ENCODE measurements at regions not wholly inside any gene's neighbourhood (a gene's known extent, or its start where the extent isn't known, plus 50 kb on each side); places are given as distances from the start of the nearest gene placed in this dataset.

DNA sequence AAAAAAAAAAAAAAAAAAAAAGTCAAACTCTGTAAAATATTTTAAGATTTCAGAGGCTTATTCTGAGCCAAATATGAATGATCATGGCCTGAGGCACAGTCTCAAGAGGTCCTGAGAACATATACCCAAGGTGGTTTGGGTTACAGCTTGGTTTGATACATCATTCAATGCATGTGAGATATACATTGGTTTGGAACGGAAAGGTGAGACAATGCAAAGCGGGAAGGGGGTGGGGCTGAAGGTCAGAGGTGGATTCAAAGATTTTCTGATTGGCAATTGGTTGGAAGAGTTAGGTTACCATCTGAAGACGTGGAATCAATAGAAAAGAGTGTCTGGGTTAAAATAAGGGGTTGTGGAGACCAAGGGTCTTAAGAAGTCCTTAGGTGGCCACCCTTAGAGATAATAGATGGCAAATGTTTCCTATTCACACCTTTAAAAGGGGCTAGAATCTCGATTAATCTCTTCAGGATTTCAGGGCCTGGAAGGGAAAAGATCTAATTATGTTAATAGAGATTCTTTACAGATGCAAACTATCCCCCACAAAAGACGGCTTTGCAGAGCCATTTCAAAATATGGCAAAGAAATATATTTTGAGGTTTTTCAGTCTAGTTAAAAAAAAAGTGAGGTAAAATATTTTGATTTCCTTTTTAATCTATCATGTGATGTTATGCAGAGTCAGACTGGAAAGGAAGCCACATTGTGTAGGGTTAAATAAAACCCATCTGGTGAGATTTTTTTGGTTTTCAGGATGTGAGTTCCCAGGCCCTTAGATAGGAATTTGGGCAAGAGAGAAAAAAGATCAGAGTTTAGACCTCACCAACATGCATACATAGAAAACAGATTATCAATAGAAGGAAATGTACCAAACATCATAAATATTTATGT, 173.8 kb upstream of the CNOT2 start:
- H3K27ac ChIP-seq = no peak overlapping the region
- no peak for DNase-seq (ENCODE audit: low spot score)
- TF ChIP-seq, protein P1, sequence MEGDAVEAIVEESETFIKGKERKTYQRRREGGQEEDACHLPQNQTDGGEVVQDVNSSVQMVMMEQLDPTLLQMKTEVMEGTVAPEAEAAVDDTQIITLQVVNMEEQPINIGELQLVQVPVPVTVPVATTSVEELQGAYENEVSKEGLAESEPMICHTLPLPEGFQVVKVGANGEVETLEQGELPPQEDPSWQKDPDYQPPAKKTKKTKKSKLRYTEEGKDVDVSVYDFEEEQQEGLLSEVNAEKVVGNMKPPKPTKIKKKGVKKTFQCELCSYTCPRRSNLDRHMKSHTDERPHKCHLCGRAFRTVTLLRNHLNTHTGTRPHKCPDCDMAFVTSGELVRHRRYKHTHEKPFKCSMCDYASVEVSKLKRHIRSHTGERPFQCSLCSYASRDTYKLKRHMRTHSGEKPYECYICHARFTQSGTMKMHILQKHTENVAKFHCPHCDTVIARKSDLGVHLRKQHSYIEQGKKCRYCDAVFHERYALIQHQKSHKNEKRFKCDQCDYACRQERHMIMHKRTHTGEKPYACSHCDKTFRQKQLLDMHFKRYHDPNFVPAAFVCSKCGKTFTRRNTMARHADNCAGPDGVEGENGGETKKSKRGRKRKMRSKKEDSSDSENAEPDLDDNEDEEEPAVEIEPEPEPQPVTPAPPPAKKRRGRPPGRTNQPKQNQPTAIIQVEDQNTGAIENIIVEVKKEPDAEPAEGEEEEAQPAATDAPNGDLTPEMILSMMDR (IDR thresholded peaks at IDR 0.05) = no peak
- H3K4me3 ChIP-seq = no peak overlapping the region

DNA sequence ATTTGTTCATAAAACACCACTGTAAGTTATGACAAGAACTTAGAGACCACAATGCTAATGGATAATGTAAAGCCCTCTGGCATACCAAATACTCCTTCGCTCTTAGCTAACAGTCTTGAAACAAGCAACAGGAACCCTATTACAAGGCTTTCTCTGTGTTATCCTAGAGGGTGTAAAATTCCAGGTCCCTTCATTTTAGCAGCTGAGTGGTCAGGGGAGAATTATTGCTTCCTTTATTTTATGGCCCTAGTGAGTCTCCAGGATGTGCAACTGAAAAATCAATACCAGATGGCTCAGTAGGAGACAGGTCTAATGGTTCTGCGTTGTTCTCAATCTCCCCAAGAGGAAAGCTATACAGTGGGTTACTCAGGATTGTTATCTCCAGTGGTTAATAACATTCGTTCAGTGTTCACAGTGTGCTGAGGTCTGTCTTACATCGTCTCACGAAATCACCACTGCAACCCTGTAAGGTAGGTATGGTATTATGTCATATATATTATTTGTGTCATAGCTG, 172.7 kb upstream of the CNOT2 start:
- TF ChIP-seq, protein P1 (IDR thresholded peaks at IDR 0.05) = no peak
- Histone ChIP-seq H3K4me3 (no peak overlapping the region), H3K27ac (no peak overlapping the region)
- DNase-seq (ENCODE audit: low spot score) = no peak

DNA sequence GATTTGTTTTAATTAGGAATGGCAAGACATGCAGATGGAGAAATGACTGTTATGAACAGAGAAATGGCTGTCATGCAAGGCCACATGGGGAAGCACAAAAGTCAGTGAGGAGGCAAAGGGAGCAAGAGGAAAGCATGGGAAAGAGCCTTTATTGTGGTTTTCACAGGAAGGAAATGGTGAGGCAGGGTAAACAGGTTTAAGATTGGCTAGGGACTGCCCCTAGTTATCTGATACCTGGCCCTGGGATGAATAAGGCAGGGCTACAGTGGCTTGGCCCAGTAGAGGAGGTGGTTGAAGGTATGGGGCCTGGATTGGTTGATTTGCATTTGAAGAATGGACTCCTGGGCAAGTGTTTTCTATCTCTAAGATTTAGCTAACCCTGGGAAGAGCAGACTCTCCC, 168.7 kb upstream of the CNOT2 start:
- TF ChIP-seq, protein P1 (IDR thresholded peaks at IDR 0.05) = no peak
- DNase-seq (ENCODE audit: low spot score) = no peak
- H3K4me3 ChIP-seq = no peak overlapping the region
- no peak overlapping the region for H3K27ac ChIP-seq

DNA sequence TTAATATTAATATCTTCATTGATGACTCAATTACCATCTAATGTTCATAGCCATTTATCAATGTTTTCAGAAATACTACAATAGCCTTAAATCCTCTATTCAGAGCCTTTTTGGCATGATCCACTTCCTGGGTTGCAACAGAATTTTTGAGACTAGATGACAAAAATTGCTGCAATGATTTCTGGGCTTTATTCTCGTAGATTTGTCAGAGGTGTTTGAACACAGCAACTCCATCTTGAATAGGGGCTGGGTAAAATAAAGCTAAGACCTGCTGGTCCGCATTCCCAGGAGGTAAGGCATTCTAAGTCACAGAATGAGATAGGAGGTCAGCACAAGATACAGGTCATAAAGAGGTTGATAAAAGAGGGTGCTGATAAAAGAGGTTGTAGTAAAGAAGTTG, 165.8 kb upstream of the CNOT2 start:
- H3K27ac ChIP-seq = no peak overlapping the region
- H3K4me3 ChIP-seq = no peak overlapping the region
- TF ChIP-seq, protein P1 (IDR thresholded peaks at IDR 0.05) = no peak
- no peak for DNase-seq (ENCODE audit: low spot score)

DNA sequence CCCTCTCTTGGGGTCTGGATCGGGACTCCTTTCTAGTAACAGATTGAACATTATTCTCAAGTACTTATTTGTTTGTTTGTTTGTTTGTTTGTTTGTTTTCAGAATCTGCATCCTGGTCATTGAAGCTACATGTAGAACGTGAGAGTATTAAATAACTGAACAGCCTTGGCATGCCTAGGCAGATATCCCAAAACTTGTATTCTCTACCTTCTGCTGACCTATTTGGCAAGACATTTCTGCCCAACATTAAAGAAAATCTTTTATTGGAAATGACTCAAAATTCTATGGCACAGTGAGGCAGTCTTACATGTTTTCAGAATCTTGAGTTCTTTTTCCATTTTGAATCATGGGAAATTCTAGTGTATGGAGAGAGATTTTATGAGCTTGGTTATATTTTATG, 165.1 kb upstream of the CNOT2 start:
- DNase-seq (ENCODE audit: low spot score) = no peak
- no peak overlapping the region for H3K4me3 ChIP-seq
- TF ChIP-seq, protein P1 (IDR thresholded peaks at IDR 0.05) = no peak

DNA sequence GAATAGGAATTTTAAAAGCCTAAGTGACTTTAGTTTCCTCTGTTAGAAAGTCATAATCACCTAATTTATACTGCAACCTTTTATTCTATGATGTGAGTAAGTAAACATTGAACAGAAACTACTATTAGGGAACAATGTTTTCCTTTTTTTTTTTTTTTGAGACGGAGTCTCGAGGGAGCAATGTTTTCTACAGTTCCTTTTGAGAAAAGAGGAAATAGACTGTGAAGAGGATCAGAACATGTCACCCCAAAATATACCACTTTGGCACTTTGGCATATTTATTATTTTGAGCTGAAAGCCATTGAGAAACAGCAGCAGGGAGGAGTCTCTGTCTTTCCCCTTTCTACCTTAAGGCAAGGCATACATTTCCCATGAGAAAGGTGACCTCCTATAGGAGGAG, 162.7 kb upstream of the CNOT2 start:
- TF ChIP-seq, protein P1 (IDR thresholded peaks at IDR 0.05) = no peak
- no peak overlapping the region for H3K4me3 ChIP-seq
- H3K27ac ChIP-seq = no peak overlapping the region
- no peak for DNase-seq (ENCODE audit: low spot score)

More for the DNA sequence above, 165.1 kb upstream of the CNOT2 start:
- H3K27ac ChIP-seq = no peak overlapping the region
